AG04449 (cell line): ENCODE measurements at regions not wholly inside any gene's neighbourhood (a gene's known extent, or its start where the extent isn't known, plus 50 kb on each side); places are given as distances from the start of the nearest gene placed in this dataset.
A peak's percentile ranks its signal among the peaks of the same experiment; 100 is the strongest.

Experiments
- CTCF ChIA-PET: fragments of 350-600 bp; formaldehyde crosslinking; extraction: SDS; loops from one replicate; lab custom pipeline; 2021; ENCODE audit warnings: antibody characterized with exemption; lab: Yijun Ruan, JAX
- POLR2A ChIA-PET: fragments of 400-600, 350-600 bp; formaldehyde crosslinking; extraction: SDS; loops from one replicate; lab custom pipeline; 2020; ENCODE audit warnings: antibody characterized with exemption, inconsistent platforms; lab: Yijun Ruan, JAX
- DNase-seq: peaks from one replicate; pipeline ENCODE4 v3.0.0-alpha.2; 2010; ENCODE audit warnings: low read depth, low spot score
- H3K4me3 ChIP-seq: 2 replicates; pipeline ENCODE4 v1.5.1; 2011; ENCODE audit warnings: low read depth, mild to moderate bottlenecking, control low read depth, low read length
- CTCF ChIP-seq: IDR thresholded peaks from one replicate; pipeline ENCODE4 v1.5.1; 2011; ENCODE audit warnings: mild to moderate bottlenecking, moderate library complexity, low read length, control low read depth, inconsistent platforms; ENCODE audit not compliant: insufficient read depth; ENCODE audit errors: missing control alignments

GRCh38 chr7:63117-63480 lies 129.3 kb upstream of the FAM20C start:
- CTCF ChIA-PET = interaction anchor here (0.8 to 2.7 kb wide), 10 partner anchors 8 to 259 kb away, joined by 3 to 14 read pairs (median 3); partner anchors contain the start of gene FAM20C
- no peak for DNase-seq
- POLR2A ChIA-PET = no interaction called here
- H3K4me3 ChIP-seq = no peak overlapping the region
- TF ChIP-seq CTCF = no peak

GRCh38 chr7:63521-64021 lies 128.8 kb upstream of the FAM20C start:
- POLR2A ChIA-PET = no interaction called here
- H3K4me3 ChIP-seq = no peak overlapping the region
- no peak for TF ChIP-seq CTCF
- CTCF ChIA-PET = interaction anchor here (0.8 to 2.7 kb wide), 13 partner anchors 9 to 258 kb away, joined by 3 to 14 read pairs (median 3); partner anchors contain the start of gene FAM20C
- no peak for DNase-seq

GRCh38 chr7:64098-64915 lies 128.1 kb upstream of the FAM20C start:
- no peak for DNase-seq
- ChIA-PET CTCF (interaction anchor here (0.8 to 2.7 kb wide), 17 partner anchors 9 to 248 kb away, joined by 3 to 14 read pairs (median 4); partner anchors contain the start of gene FAM20C), POLR2A (interaction anchor here (1.7 kb wide), 1 partner anchor 128 kb away, joined by 5 read pairs; the partner anchor contains the start of gene FAM20C)

GRCh38 chr7:64916-65341 lies 127.4 kb upstream of the FAM20C start:
- no peak for DNase-seq
- TF ChIP-seq CTCF = no peak
- H3K4me3 ChIP-seq = no peak overlapping the region
- ChIA-PET CTCF (interaction anchor here (1.0 to 2.7 kb wide), 9 partner anchors 10 to 247 kb away, joined by 3 to 14 read pairs (median 4); partner anchors contain the start of gene FAM20C), POLR2A (interaction anchor here (1.7 kb wide), 1 partner anchor 127 kb away, joined by 5 read pairs; the partner anchor contains the start of gene FAM20C)

More at GRCh38 chr7:64098-64915, 128.1 kb upstream of the FAM20C start:
- peak; percentile 79 for TF ChIP-seq CTCF
- H3K4me3 ChIP-seq = no peak overlapping the region

GRCh38 chr7:65554-65953 lies 126.8 kb upstream of the FAM20C start:
- ChIA-PET CTCF (interaction anchor here (0.7 to 2.7 kb wide), 7 partner anchors 10 to 246 kb away, joined by 3 to 14 read pairs (median 4); partner anchors contain the start of gene FAM20C), POLR2A (interaction anchor here (1.7 kb wide), 1 partner anchor 126 kb away, joined by 5 read pairs; the partner anchor contains the start of gene FAM20C)
- no peak overlapping the region for H3K4me3 ChIP-seq
- TF ChIP-seq CTCF = no peak
- DNase-seq = no peak

- CTCF ChIA-PET = interaction anchor here (0.7 kb wide), 1 partner anchor 126 kb away, joined by 3 read pairs; the partner anchor contains the start of gene FAM20C
- no peak for DNase-seq
- H3K4me3 ChIP-seq = no peak overlapping the region
- no peak for TF ChIP-seq CTCF
- POLR2A ChIA-PET = no interaction called here
Measured at GRCh38 chr7:66296-66695, 126.1 kb upstream of the FAM20C start.
